NB4 (cell line): ENCODE measurements at regions not wholly inside any gene's neighbourhood (a gene's known extent, or its start where the extent isn't known, plus 50 kb on each side); places are given as distances from the start of the nearest gene placed in this dataset.

ENCODE experiments used
- POLR2A ChIP-seq: IDR thresholded peaks from 2 replicates; pipeline ENCODE4 v1.6.1; 2011; ENCODE audit warnings: mild to moderate bottlenecking; ENCODE audit not compliant: insufficient read length; ENCODE audit errors: extremely low read depth
- TF ChIP-seq, protein P1 (sequence below): IDR thresholded peaks from one replicate; pipeline ENCODE4 v1.5.1; 2012; ENCODE audit warnings: low read depth, low read length

DNA sequence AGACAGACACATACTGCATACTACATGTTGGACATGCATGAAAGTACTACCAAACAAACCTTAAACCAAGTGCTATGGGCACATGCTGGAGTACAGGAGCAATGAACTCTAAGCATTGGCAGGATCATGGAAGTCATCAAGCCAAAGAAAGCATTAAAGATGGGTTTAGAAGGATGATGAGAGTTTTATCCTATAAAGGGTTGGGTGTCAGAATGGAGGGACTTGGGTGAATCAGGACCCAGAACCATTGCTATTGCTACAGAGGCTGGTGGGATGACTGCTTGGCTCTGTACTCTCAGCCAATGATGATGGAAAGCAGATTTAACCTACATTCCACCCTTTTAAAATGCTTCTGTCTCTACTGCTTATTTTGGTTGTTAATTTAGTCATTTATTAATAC lies 233.9 kb upstream of the EDA2R start:
- TF ChIP-seq, protein P1, sequence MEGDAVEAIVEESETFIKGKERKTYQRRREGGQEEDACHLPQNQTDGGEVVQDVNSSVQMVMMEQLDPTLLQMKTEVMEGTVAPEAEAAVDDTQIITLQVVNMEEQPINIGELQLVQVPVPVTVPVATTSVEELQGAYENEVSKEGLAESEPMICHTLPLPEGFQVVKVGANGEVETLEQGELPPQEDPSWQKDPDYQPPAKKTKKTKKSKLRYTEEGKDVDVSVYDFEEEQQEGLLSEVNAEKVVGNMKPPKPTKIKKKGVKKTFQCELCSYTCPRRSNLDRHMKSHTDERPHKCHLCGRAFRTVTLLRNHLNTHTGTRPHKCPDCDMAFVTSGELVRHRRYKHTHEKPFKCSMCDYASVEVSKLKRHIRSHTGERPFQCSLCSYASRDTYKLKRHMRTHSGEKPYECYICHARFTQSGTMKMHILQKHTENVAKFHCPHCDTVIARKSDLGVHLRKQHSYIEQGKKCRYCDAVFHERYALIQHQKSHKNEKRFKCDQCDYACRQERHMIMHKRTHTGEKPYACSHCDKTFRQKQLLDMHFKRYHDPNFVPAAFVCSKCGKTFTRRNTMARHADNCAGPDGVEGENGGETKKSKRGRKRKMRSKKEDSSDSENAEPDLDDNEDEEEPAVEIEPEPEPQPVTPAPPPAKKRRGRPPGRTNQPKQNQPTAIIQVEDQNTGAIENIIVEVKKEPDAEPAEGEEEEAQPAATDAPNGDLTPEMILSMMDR: no peak
- no peak for TF ChIP-seq POLR2A
